Natural killer cell (primary cell): ENCODE measurements at regions not wholly inside any gene's neighbourhood (a gene's known extent, or its start where the extent isn't known, plus 50 kb on each side); places are given as distances from the start of the nearest gene placed in this dataset.

Source experiments
- ATAC-seq, 3 donors: fragments of 150-1000 bp in 2 of 3; fragments of 200-7000 bp in 1 of 3; cut with Tn5 transposase; 1 replicate in 1 of 3; 2 replicates in 2 of 3; pipeline ENCODE4 v1.10.0; 2021; ENCODE audit warnings: mild to moderate bottlenecking in 2 of 3, moderate library complexity in 2 of 3
- DNase-seq, 2 donors: peaks; one replicate each; pipeline versions ENCODE4 v3.0.0 to v3.0.0-alpha.2; 2013 to 2021; ENCODE audit warnings: mixed read lengths in 1 of 2
- H3K27ac ChIP-seq: one replicate; pipeline ENCODE4 v1.5.1; 2013; ENCODE audit warnings: mild to moderate bottlenecking, low read length
- H3K27me3 ChIP-seq: one replicate; pipeline ENCODE4 v1.6.1; 2013; ENCODE audit warnings: low read length; ENCODE audit not compliant: control insufficient read depth, insufficient read depth
- H3K36me3 ChIP-seq: one replicate; pipeline ENCODE4 v1.6.1; 2013; ENCODE audit warnings: low read length; ENCODE audit not compliant: control insufficient read depth, insufficient read depth
- H3K4me1 ChIP-seq: one replicate; pipeline ENCODE4 v1.6.1; 2013; ENCODE audit warnings: low read length; ENCODE audit not compliant: control insufficient read depth, insufficient read depth
- H3K4me3 ChIP-seq: one replicate; pipeline ENCODE4 v1.5.1; 2013; ENCODE audit warnings: low read length
- H3K9me3 ChIP-seq: one replicate; pipeline ENCODE4 v1.6.1; 2013; ENCODE audit warnings: low read length; ENCODE audit not compliant: control insufficient read depth, insufficient read depth
- H3K27ac Mint-ChIP-seq, 2 donors: one replicate each; pipeline ENCODE4 v1.8.0; 2022; ENCODE audit warnings: mild to moderate bottlenecking in 2 of 2, mixed read lengths in 2 of 2, moderate library complexity in 1 of 2
- H3K27me3 Mint-ChIP-seq, 2 donors: one replicate each; pipeline ENCODE4 v1.8.0; 2022; ENCODE audit warnings: low read depth in 2 of 2, mixed read lengths in 2 of 2
- H3K36me3 Mint-ChIP-seq: one replicate; pipeline ENCODE4 v1.8.0; 2022; ENCODE audit warnings: mixed read lengths
- H3K4me1 Mint-ChIP-seq, 2 donors: one replicate each; pipeline ENCODE4 v1.8.0; 2022; ENCODE audit warnings: mixed read lengths in 2 of 2
- H3K4me3 Mint-ChIP-seq: one replicate; pipeline ENCODE4 v1.8.0; 2022; ENCODE audit warnings: mild to moderate bottlenecking, moderate library complexity, mixed read lengths
- H3K9me3 Mint-ChIP-seq, 2 donors: one replicate each; pipeline ENCODE4 v1.8.0; 2022; ENCODE audit warnings: mixed read lengths in 2 of 2
- WGBS: methylation state at CpG from one replicate; pipeline ENCODE4 v1.1.7; 2013; ENCODE audit warnings: missing lambda C conversion rate; ENCODE audit not compliant: insufficient coverage; 5-methylcytosine and 5-hydroxymethylcytosine counted together
- intact Hi-C: fragments of 100-400 bp; cut with micrococcal nuclease; formaldehyde crosslinking; loops from one replicate; pipeline ENCODE4 v1.14.2; 2022
- TF ChIP-seq, protein P1 (sequence below): fragments of 200-600 bp; IDR thresholded peaks from one replicate; pipeline ENCODE4 v1.8.0; 2022; ENCODE audit warnings: antibody characterized with exemption

DNA sequence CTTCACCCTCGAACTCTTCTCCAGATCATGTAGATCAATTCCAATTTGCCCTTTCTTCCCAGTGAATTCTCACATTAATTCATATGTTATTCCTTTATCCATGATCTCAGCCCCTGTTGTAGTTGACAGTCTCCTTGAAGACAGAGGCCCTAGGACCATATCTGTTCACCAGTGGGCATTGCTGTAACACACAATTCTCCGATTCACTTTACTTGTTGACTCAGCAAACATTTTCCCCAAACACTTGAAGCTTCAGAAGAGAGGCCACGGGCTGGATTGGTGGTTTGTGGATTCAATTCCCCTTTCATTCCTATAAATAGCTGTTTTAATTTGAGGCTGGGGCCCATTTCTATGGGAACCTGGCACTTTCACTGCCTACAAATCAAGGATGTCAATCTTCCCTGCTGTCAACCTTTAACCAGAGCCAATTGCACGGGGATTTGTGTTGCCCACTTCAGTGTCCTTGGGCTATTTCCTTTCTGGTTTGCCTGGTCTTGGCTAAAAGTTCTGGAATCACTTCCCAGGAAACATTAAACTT is 393.0 kb upstream of the KIRREL3 start:
- H3K9me3 Mint-ChIP-seq: peaks cover 3 to 5% of the 10 kb centered on the region in 2 donors
- intact Hi-C loops: no loop called here
- 73% methylated on average over 3 of the region's 4 CpGs for WGBS
- no peak overlapping the region for H3K4me3 Mint-ChIP-seq
- Histone ChIP-seq H3K4me3 (no peak overlapping the region), H3K4me1 (no peaks in the 10 kb centered on the region), H3K27me3 (no peaks in the 10 kb centered on the region), H3K27ac (no peak overlapping the region), H3K9me3 (no peaks in the 10 kb centered on the region), H3K36me3 (no peaks in the 10 kb centered on the region)
- no peak overlapping the region for H3K27ac Mint-ChIP-seq
- ATAC-seq (no peak), DNase-seq (no peak)
- no peaks in the 10 kb centered on the region for H3K36me3 Mint-ChIP-seq
- TF ChIP-seq, protein P1, sequence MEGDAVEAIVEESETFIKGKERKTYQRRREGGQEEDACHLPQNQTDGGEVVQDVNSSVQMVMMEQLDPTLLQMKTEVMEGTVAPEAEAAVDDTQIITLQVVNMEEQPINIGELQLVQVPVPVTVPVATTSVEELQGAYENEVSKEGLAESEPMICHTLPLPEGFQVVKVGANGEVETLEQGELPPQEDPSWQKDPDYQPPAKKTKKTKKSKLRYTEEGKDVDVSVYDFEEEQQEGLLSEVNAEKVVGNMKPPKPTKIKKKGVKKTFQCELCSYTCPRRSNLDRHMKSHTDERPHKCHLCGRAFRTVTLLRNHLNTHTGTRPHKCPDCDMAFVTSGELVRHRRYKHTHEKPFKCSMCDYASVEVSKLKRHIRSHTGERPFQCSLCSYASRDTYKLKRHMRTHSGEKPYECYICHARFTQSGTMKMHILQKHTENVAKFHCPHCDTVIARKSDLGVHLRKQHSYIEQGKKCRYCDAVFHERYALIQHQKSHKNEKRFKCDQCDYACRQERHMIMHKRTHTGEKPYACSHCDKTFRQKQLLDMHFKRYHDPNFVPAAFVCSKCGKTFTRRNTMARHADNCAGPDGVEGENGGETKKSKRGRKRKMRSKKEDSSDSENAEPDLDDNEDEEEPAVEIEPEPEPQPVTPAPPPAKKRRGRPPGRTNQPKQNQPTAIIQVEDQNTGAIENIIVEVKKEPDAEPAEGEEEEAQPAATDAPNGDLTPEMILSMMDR: no peak
- no peaks in the 10 kb centered on the region for H3K4me1 Mint-ChIP-seq
- H3K27me3 Mint-ChIP-seq: peaks cover 0 to 5% of the 10 kb centered on the region in 2 donors

DNA sequence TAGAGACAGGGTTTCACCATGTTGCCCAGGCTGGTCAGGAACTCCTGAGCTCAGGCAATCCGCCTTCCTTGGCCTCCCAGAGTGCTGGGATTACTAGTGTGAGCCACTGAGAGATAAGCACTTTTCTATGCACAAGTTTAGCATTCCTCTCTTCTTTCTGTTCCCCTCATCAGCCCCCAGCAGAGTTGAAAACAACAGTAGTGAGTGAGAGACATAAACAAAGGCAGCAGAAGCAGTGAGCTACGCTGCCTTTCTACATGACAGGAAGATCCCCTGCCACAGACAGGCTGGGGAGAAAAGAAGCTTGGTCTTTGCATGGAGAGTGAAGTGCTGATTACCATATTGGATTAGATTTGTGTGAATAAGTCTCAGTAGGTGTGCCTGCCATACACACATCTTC is 392.0 kb upstream of the KIRREL3 start:
- DNase-seq (no peak), ATAC-seq (no peak)
- Histone ChIP-seq H3K27ac (no peak overlapping the region), H3K27me3 (no peaks in the 10 kb centered on the region), H3K4me3 (no peak overlapping the region), H3K9me3 (no peaks in the 10 kb centered on the region), H3K36me3 (no peaks in the 10 kb centered on the region), H3K4me1 (no peaks in the 10 kb centered on the region)
- Mint-ChIP-seq H3K27me3 (peaks cover 0 to 10% of the 10 kb centered on the region in 2 donors), H3K27ac (no peak overlapping the region), H3K4me1 (no peaks in the 10 kb centered on the region), H3K9me3 (peaks cover 3 to 5% of the 10 kb centered on the region in 2 donors), H3K36me3 (no peaks in the 10 kb centered on the region), H3K4me3 (no peak overlapping the region)
- 58% methylated on average over 2 of the region's 2 CpGs for WGBS
- intact Hi-C loops: no loop called here
- TF ChIP-seq, protein P1: no peak

DNA sequence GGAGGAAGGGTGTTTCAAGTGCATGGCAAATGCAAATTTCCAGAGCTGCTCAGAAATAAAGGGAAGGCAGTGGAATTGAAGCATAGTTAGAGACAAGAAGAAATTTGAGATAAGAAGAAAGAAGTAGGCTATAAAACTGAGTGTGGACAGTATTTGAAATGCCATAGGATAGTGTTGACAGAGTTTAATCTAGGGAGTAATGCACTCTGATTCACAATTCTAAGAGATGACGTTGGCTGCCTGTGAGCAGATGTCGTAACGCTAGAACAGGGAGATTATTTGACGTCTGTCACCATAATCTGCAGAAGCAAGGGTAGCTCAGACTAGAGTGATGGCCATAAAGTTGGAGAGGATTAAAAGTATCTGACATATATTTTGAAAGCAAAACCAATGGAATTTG is 389.9 kb upstream of the KIRREL3 start:
- Mint-ChIP-seq H3K4me1 (no peaks in the 10 kb centered on the region), H3K27me3 (peaks cover 0 to 10% of the 10 kb centered on the region in 2 donors), H3K36me3 (no peaks in the 10 kb centered on the region), H3K27ac (no peak overlapping the region), H3K9me3 (peaks cover 3 to 5% of the 10 kb centered on the region in 2 donors), H3K4me3 (no peak overlapping the region)
- Histone ChIP-seq H3K4me3 (no peak overlapping the region), H3K36me3 (no peaks in the 10 kb centered on the region), H3K9me3 (no peaks in the 10 kb centered on the region), H3K27me3 (no peaks in the 10 kb centered on the region), H3K27ac (no peak overlapping the region), H3K4me1 (no peaks in the 10 kb centered on the region)
- 92% methylated on average over 4 of the region's 4 CpGs for WGBS
- no peak for ATAC-seq
- no peak for DNase-seq
- intact Hi-C loops: no loop called here
- TF ChIP-seq, protein P1: no peak

DNA sequence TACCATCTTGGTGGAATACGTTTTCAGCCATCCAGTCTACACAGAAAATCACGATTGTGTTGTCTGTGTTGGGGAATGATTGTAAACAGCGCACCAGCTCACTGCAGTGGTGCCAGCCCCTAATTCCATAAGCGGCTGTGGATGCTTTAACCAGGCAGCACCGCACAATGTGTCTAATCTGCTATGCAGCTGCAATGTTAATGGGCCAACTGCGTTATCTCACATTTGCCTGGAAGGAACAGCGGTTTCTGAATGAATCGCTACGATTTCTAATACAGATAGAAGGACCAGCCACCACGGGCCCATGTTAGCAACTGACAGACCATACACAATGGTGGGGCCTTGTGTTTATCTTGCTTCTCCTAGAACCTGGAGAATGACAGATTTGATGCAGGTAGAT is 384.5 kb upstream of the KIRREL3 start:
- TF ChIP-seq, protein P1: no peak
- Mint-ChIP-seq H3K4me1 (no peaks in the 10 kb centered on the region), H3K27ac (no peak overlapping the region), H3K9me3 (no peaks in the 10 kb centered on the region), H3K4me3 (no peak overlapping the region), H3K27me3 (peaks cover 0 to 5% of the 10 kb centered on the region in 2 donors), H3K36me3 (no peaks in the 10 kb centered on the region)
- no peaks in the 10 kb centered on the region for H3K4me1 ChIP-seq
- no peak overlapping the region for H3K4me3 ChIP-seq
- DNase-seq (no peak), ATAC-seq (no peak)
- H3K9me3 ChIP-seq: no peaks in the 10 kb centered on the region
- intact Hi-C loops: no loop called here
- no peaks in the 10 kb centered on the region for H3K27me3 ChIP-seq
- no peak overlapping the region for H3K27ac ChIP-seq
- 90% methylated on average over 10 of the region's 10 CpGs for WGBS
- no peaks in the 10 kb centered on the region for H3K36me3 ChIP-seq
